OCI-LY3 (cell line): ENCODE measurements at regions not wholly inside any gene's neighbourhood (a gene's known extent, or its start where the extent isn't known, plus 50 kb on each side); places are given as distances from the start of the nearest gene placed in this dataset.
"Not testable (repeated sequence)": the region's sequence is repeated elsewhere in the genome, so short reads cannot be mapped to it uniquely, and the experiment has no call there.

Experiments used
- H2AFZ ChIP-seq: fragments of 200-600, 300-600 bp; shearing (Covaris generic); 2 replicates; pipeline ENCODE4 v1.6.0; 2014; ENCODE audit warnings: antibody characterized with exemption, low read depth, low read length
- H3K27ac ChIP-seq: fragments of 200-600, 300-600 bp; sonication (generic); 2 replicates; pipeline ENCODE4 v1.5.1; 2014; ENCODE audit warnings: mild to moderate bottlenecking, low read length, moderate library complexity, mixed read lengths
- H3K27me3 ChIP-seq: fragments of 200-600, 300-600 bp; sonication (generic); 2 replicates; pipeline ENCODE4 v1.6.1; 2014; ENCODE audit warnings: low read depth, low read length, mixed read lengths
- H3K36me3 ChIP-seq: fragments of 200-600, 300-600 bp; sonication (generic); replicated peaks from 2 replicates; pipeline ENCODE3; 2014; ENCODE audit warnings: low read depth, low read length, mixed read lengths
- H3K4me1 ChIP-seq: fragments of 300-600, 200-600 bp; sonication (generic); 2 replicates; pipeline ENCODE4 v1.6.1; 2014; ENCODE audit warnings: low read length, mixed read lengths
- H3K4me2 ChIP-seq: fragments of 200-600, 300-600 bp; sonication (generic); 2 replicates; pipeline ENCODE4 v1.6.1; 2014; ENCODE audit warnings: low read length, mixed read lengths
- H3K4me3 ChIP-seq: fragments of 300-600, 200-600 bp; sonication (generic); 2 replicates; pipeline ENCODE4 v1.5.1; 2014; ENCODE audit warnings: antibody characterized with exemption, mild to moderate bottlenecking, low read length, moderate library complexity
- H3K79me2 ChIP-seq: fragments of 300-600, 200-600 bp; shearing (Covaris generic); 2 replicates; pipeline ENCODE4 v1.6.1; 2014; ENCODE audit warnings: mild to moderate bottlenecking, low read length, mixed read lengths
- H3K9ac ChIP-seq: fragments of 300-600, 200-600 bp; shearing (Covaris generic); 2 replicates; pipeline ENCODE4 v1.6.0; 2014; ENCODE audit warnings: mild to moderate bottlenecking, low read length, moderate library complexity
- H3K9me3 ChIP-seq: fragments of 200-600, 300-600 bp; shearing (Covaris generic); 2 replicates; pipeline ENCODE4 v1.6.1; 2014; ENCODE audit warnings: low read length, mixed read lengths; ENCODE audit not compliant: insufficient read depth
- H4K20me1 ChIP-seq: fragments of 200-600, 300-600 bp; sonication (generic); 2 replicates; pipeline ENCODE4 v1.6.1; 2016; ENCODE audit warnings: low read length, mixed read lengths; ENCODE audit not compliant: insufficient read depth
- EZH2phosphoT487 ChIP-seq: fragments of 200-600 bp; shearing (Covaris generic); IDR thresholded peaks from 2 replicates; pipeline ENCODE4 v1.6.1; 2018; ENCODE audit warnings: antibody characterized with exemption, mixed run types, low read depth
- TF ChIP-seq, protein P1 (sequence below): fragments of 200-600, 300-600 bp; sonication (generic); IDR thresholded peaks from 2 replicates; pipeline ENCODE4 v1.5.1; 2014; ENCODE audit warnings: antibody characterized with exemption, low read length, low read depth

DNA sequence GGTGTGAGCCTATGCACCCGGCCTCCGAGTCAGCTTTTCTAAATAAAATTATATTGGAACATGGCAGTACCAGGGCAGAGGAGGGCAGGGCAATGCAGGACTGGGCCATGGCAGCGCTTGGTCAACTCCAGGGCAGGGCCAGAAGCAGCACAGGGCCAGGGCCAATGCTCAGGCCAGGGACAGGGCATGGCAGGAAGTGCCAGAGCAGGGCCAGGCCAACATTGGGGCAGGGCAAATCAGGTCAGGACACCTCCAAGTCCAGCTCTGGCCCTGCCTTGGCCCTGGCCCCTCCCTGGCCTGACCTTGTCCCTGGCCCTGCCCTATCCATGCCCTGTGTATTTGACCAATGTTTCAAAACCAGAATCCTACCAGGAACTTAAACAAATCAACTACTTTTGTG is 156.1 kb downstream of the LIPI start:
- no peak overlapping the region for H3K9ac ChIP-seq
- H3K4me1 ChIP-seq: no peaks in the 10 kb centered on the region
- H3K4me3 ChIP-seq: no peak overlapping the region
- H2AFZ ChIP-seq: no peak overlapping the region
- no peak overlapping the region for H3K27ac ChIP-seq
- no peaks in the 10 kb centered on the region for H3K9me3 ChIP-seq
- no peaks in the 10 kb centered on the region for H3K36me3 ChIP-seq
- H3K4me2 ChIP-seq: no peak overlapping the region
- TF ChIP-seq, protein P1, sequence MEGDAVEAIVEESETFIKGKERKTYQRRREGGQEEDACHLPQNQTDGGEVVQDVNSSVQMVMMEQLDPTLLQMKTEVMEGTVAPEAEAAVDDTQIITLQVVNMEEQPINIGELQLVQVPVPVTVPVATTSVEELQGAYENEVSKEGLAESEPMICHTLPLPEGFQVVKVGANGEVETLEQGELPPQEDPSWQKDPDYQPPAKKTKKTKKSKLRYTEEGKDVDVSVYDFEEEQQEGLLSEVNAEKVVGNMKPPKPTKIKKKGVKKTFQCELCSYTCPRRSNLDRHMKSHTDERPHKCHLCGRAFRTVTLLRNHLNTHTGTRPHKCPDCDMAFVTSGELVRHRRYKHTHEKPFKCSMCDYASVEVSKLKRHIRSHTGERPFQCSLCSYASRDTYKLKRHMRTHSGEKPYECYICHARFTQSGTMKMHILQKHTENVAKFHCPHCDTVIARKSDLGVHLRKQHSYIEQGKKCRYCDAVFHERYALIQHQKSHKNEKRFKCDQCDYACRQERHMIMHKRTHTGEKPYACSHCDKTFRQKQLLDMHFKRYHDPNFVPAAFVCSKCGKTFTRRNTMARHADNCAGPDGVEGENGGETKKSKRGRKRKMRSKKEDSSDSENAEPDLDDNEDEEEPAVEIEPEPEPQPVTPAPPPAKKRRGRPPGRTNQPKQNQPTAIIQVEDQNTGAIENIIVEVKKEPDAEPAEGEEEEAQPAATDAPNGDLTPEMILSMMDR: no peak
- no peak for TF ChIP-seq EZH2phosphoT487
- peaks cover 40% of the 10 kb centered on the region for H3K79me2 ChIP-seq
- H4K20me1 ChIP-seq: no peaks in the 10 kb centered on the region
- no peaks in the 10 kb centered on the region for H3K27me3 ChIP-seq

DNA sequence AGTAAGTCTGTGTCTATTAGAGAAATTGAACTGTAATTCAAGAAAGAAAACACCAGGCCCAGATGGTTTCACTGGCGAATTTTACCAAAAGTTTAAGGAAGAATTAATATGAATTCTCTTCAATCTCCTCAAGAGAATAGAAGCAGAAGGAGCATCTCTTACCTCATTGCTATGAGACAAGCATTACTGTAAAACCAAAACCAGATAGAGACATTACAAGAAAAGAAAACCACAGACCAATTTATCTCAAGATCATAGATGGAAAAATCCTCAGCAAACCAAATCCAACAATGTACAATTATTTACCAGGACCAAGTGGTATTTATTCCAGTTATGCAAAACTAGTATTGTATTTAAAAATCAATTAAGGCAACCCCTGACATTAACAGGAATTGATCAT is 160.6 kb downstream of the LIPI start:
- Histone ChIP-seq H3K4me1 (no peaks in the 10 kb centered on the region), H3K9me3 (no peaks in the 10 kb centered on the region), H3K27ac (no peak overlapping the region), H3K9ac (no peak overlapping the region), H3K36me3 (no peaks in the 10 kb centered on the region), H2AFZ (no peak overlapping the region), H3K79me2 (peaks cover 28% of the 10 kb centered on the region), H4K20me1 (no peaks in the 10 kb centered on the region), H3K4me3 (no peak overlapping the region), H3K4me2 (no peak overlapping the region), H3K27me3 (no peaks in the 10 kb centered on the region)
- TF ChIP-seq, protein P1: no peak
- no peak for TF ChIP-seq EZH2phosphoT487

DNA sequence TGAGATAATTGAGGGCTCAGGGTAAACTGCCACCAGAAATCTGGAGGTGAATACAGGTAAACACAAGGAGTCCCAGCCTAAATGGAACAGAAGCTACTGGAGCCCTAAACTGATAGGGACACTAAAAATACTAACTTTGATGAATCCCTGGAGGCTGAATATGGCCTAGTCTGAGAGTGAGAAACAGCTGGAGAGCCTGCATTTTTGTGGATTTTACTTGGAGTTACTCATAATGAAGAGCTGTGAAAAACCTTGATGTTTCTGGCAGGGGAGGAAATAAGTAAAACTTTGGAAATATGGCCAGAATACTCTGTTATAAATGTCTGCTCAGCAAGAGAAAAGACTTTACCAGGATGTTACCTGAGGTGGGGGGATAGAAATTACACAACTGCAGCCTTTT is 164.4 kb downstream of the LIPI start:
- H3K4me2 ChIP-seq: no peak overlapping the region
- H4K20me1 ChIP-seq: no peaks in the 10 kb centered on the region
- no peak overlapping the region for H3K27ac ChIP-seq
- no peak overlapping the region for H2AFZ ChIP-seq
- H3K79me2 ChIP-seq: peaks cover 2% of the 10 kb centered on the region
- no peaks in the 10 kb centered on the region for H3K27me3 ChIP-seq
- no peaks in the 10 kb centered on the region for H3K36me3 ChIP-seq
- H3K9ac ChIP-seq: no peak overlapping the region
- no peak for TF ChIP-seq EZH2phosphoT487
- TF ChIP-seq, protein P1: no peak
- H3K9me3 ChIP-seq: no peaks in the 10 kb centered on the region
- H3K4me1 ChIP-seq: no peaks in the 10 kb centered on the region
- H3K4me3 ChIP-seq: no peak overlapping the region

DNA sequence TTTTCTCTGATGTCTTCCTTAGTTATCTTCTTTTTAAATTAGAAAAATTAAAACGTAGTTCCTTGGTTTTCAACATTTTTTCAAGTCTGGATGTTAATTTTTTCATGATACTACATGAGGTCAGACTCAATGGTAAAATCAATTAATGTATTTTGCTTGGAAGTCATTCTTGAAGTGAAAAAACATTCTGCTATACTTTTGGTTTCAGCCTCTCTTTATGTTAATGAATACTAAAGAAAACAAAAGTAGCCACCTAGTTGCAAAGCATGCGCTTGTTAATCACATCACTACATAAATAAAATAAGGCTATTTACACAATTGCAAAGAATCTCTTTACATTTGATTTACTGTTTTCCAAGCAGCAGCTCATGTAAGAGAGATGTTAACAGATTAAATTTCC is 170.4 kb downstream of the LIPI start:
- peaks cover 3% of the 10 kb centered on the region; the same call in 1 of the 2 replicates for H4K20me1 ChIP-seq
- H3K4me1 ChIP-seq: no peaks in the 10 kb centered on the region
- H3K79me2 ChIP-seq: peaks cover 30% of the 10 kb centered on the region
- H3K27me3 ChIP-seq: no peaks in the 10 kb centered on the region
- H3K4me3 ChIP-seq: no peak overlapping the region
- no peak overlapping the region for H2AFZ ChIP-seq
- no peak overlapping the region for H3K9ac ChIP-seq
- no peak overlapping the region for H3K27ac ChIP-seq
- TF ChIP-seq, protein P1: no peak
- TF ChIP-seq EZH2phosphoT487: no peak
- no peaks in the 10 kb centered on the region for H3K9me3 ChIP-seq
- no peaks in the 10 kb centered on the region for H3K36me3 ChIP-seq
- no peak overlapping the region for H3K4me2 ChIP-seq

DNA sequence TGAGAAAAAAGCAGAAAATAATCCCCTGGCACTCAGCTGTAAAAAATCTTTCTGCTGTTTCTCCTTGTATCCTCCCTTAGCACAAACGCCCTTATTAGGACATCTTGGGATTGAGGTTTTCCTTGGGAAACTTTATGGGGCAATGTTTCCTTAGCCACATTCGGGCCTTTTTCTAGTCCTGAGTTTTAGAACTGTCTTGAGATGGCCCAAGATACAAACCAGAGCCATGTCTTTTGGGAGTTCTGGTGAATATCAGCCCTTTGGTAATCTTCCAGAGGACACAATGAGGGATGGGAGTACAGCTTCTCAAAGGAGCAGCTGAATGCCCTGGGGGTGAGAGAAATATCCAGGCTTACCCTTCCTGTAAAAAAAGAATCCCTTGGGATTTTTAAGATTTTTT is 182.1 kb downstream of the LIPI start:
- not testable (repeated sequence) for H3K4me1 ChIP-seq, H4K20me1 ChIP-seq, H2AFZ ChIP-seq, H3K27me3 ChIP-seq, H3K36me3 ChIP-seq, H3K27ac ChIP-seq, H3K9me3 ChIP-seq
- peak overlapping the region; percentile 78 for H3K4me3 ChIP-seq
- peaks cover 14% of the 10 kb centered on the region for H3K79me2 ChIP-seq
- H3K4me2 ChIP-seq: peak overlapping the region; percentile 60
- peak overlapping the region; percentile 59 for H3K9ac ChIP-seq

DNA sequence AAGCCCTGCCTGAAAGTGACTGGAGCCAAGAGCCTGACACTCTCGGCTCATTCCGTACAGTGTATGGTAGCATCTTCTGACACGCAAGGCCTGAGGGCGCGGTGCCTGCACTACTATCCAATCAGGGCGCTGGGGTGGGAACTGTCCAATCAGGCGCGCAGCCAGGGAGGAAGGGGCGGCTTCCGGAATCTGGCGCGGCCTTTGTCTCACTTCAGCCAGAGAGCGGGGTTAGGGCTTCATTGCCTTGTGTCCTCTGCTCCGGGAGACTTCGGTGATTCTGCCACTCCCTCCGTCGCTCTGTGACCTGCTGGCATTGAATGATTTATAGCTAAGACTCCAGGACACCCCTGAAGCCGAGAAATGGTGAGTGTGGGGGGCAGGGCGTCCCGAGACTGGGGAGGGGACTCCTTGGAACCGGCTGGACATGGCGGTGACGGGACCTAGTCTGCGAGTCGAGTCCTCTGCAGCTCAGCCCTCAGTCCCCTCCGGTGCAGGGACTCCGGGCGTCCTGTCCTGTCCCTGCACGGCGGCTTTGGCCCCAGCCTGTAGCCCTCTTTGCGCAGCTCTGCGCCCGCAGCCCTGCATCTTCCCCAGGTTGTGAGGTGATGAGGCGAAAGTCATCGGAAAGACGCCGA is 183.4 kb downstream of the LIPI start:
- Histone ChIP-seq H3K9ac (peak overlapping the region; percentile 59), H3K79me2 (peaks cover 14% of the 10 kb centered on the region), H3K4me2 (peak overlapping the region; percentile 60), H3K4me3 (peak overlapping the region; percentile 78)
- not testable (repeated sequence) for H2AFZ ChIP-seq, H3K4me1 ChIP-seq, H3K36me3 ChIP-seq, H3K9me3 ChIP-seq, H4K20me1 ChIP-seq, H3K27ac ChIP-seq, H3K27me3 ChIP-seq
